ENCODE measurements at regions not wholly inside any gene's neighbourhood (a gene's known extent, or its start where the extent isn't known, plus 50 kb on each side); places are given as distances from the start of the nearest gene placed in this dataset.

DNA sequence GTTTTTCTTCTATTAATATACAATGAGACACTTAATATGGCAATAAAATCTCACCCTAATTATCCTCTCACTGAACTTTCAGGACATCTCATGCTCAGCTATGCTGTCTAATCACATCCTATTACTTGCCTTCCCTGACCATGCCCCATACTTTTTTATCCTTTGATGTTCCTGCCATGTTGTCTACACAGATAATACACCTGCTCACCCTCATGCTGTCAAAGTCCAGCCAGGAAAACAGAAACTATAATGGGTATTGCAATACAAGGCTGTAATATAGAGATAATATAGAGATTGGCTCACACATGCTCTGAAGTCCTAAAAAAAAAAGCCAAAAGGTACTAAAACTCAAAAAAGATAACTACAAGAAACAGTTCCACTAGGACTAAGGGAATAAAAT is 305.4 kb downstream of the PRDM5 start:
- Histone ChIP-seq H3K27me3 (ENCODE audit: low read depth) (no peaks in the 10 kb centered on the region), H3K4me3 (no peak overlapping the region), H3K9me3 (replicated peaks) (no peaks in the 10 kb centered on the region), H3K4me1 (no peaks in the 10 kb centered on the region), H3K36me3 (no peaks in the 10 kb centered on the region), H3K27ac (replicated peaks) (no peak overlapping the region)
- TF ChIP-seq, protein P1, sequence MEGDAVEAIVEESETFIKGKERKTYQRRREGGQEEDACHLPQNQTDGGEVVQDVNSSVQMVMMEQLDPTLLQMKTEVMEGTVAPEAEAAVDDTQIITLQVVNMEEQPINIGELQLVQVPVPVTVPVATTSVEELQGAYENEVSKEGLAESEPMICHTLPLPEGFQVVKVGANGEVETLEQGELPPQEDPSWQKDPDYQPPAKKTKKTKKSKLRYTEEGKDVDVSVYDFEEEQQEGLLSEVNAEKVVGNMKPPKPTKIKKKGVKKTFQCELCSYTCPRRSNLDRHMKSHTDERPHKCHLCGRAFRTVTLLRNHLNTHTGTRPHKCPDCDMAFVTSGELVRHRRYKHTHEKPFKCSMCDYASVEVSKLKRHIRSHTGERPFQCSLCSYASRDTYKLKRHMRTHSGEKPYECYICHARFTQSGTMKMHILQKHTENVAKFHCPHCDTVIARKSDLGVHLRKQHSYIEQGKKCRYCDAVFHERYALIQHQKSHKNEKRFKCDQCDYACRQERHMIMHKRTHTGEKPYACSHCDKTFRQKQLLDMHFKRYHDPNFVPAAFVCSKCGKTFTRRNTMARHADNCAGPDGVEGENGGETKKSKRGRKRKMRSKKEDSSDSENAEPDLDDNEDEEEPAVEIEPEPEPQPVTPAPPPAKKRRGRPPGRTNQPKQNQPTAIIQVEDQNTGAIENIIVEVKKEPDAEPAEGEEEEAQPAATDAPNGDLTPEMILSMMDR (IDR thresholded peaks at IDR 0.05; ENCODE audit: borderline replicate concordance) = no peak
- intact Hi-C loops (cut with micrococcal nuclease) = no loop called here
- no peak for DNase-seq

DNA sequence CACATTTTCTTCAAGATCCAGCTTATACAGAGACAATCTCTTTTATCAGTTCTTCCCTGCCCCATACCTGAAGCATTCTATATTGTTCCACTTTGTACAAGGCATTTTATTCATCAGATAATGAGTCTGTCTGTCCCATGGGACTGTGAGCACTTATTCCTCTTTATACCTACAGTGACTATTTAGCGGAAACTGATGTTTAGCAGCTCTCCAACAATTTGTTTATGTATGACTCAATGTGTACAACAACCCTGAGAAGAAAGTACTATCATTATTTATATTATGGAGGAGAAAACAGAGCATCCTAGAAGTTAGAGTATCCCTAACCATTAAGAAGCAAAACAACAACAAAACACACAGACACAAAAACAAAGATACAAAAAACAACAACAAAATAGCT is 306.5 kb downstream of the PRDM5 start:
- Histone ChIP-seq H3K9me3 (replicated peaks) (no peaks in the 10 kb centered on the region), H3K36me3 (no peaks in the 10 kb centered on the region), H3K4me3 (no peak overlapping the region), H3K27me3 (ENCODE audit: low read depth) (no peaks in the 10 kb centered on the region), H3K27ac (replicated peaks) (no peak overlapping the region), H3K4me1 (no peaks in the 10 kb centered on the region)
- no peak for DNase-seq
- TF ChIP-seq, protein P1 (IDR thresholded peaks at IDR 0.05; ENCODE audit: borderline replicate concordance) = no peak
- intact Hi-C loops (cut with micrococcal nuclease) = no loop called here

DNA sequence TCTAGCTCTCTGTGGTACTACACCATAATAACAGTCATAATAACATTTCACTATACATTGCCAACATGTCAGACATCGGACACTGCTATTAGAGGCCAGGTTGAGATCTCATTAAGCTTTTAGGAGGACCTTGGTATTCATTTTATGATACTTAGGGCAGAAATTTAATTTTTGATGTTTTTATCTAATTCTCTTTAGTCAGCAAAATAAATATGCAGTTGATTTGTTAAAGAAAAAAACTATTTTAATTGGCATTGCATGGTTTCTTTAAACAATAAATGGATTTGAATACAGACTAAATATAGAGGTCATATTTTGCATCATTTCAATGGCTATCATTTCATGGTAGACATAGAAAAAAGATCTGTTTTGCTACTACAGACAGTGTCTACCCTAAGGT is 308.7 kb downstream of the PRDM5 start:
- H3K4me3 ChIP-seq = no peak overlapping the region
- no peaks in the 10 kb centered on the region for H3K4me1 ChIP-seq
- no peaks in the 10 kb centered on the region for H3K27me3 ChIP-seq (ENCODE audit: low read depth)
- intact Hi-C loops (cut with micrococcal nuclease) = no loop called here
- H3K36me3 ChIP-seq = no peaks in the 10 kb centered on the region
- H3K9me3 ChIP-seq (replicated peaks) = no peaks in the 10 kb centered on the region
- TF ChIP-seq, protein P1 (IDR thresholded peaks at IDR 0.05; ENCODE audit: borderline replicate concordance) = no peak
- no peak overlapping the region for H3K27ac ChIP-seq (replicated peaks)
- DNase-seq = no peak

DNA sequence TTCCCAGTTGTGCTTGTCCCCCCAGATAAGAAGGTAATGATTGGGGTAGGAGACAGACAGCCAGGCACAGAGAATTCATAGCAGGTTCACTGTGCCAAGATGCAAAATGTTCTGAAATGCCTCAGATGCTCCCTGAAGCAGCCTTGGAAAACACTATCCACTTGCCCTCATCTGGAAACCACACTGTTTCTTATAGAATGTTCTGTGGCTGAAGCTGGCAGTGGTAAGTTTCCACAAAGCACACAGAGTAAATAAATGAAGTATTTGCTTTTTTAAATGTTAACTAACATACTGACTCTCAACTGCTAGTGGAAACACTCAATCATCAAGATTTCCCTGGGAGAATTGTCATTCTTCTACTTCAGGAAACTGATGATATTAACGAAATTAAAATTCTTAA is 311.4 kb downstream of the PRDM5 start:
- Histone ChIP-seq H3K27ac (replicated peaks) (no peak overlapping the region), H3K36me3 (no peaks in the 10 kb centered on the region), H3K27me3 (ENCODE audit: low read depth) (no peaks in the 10 kb centered on the region), H3K4me1 (no peaks in the 10 kb centered on the region), H3K4me3 (no peak overlapping the region), H3K9me3 (replicated peaks) (peaks cover 15% of the 10 kb centered on the region)
- intact Hi-C loops (cut with micrococcal nuclease) = no loop called here
- DNase-seq = no peak
- TF ChIP-seq, protein P1 (IDR thresholded peaks at IDR 0.05; ENCODE audit: borderline replicate concordance) = no peak

DNA sequence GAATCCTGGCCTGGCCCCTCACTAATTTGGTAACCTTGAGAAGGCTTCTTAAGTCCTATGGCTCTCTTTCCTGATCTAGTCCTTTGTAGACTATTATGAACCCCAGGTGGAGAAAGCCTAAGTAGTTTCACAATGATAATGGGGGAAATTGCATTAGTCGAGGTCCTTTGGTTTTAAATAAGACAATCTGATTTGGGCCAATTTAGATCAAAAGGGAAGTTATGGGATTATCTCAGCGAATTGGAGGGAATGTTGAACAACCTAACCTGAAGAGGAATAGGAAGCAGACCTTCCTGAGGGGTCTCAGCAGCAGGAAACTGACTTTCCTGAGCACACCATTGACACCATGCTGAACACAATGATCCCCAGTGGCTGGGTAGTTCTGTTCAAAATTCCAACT is 331.5 kb downstream of the PRDM5 start:
- H3K36me3 ChIP-seq = no peaks in the 10 kb centered on the region
- DNase-seq = no peak
- H3K4me3 ChIP-seq = no peak overlapping the region
- no peaks in the 10 kb centered on the region for H3K27me3 ChIP-seq (ENCODE audit: low read depth)
- intact Hi-C loops (cut with micrococcal nuclease) = no loop called here
- H3K27ac ChIP-seq (replicated peaks) = no peak overlapping the region
- H3K9me3 ChIP-seq (replicated peaks) = no peaks in the 10 kb centered on the region
- TF ChIP-seq, protein P1 (IDR thresholded peaks at IDR 0.05; ENCODE audit: borderline replicate concordance) = no peak
- no peaks in the 10 kb centered on the region for H3K4me1 ChIP-seq

DNA sequence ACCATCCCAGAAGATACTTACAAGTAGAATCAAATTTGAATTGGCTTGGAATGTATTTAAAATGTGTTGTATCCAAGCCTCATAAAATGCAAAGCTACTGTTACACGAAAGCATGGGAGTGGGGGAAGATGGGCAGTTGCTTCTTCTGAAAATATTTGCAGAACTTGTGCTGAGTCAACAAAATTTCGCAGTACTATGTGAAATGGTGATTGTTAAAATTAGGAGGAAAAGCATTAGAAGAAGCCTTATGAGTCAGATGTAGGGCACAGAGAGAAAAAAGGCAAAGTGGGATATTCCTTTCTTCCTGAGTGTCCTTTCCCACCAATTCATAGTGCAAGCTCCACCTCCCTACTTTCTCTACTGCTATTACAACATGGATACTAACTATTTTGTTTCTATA is 332.7 kb downstream of the PRDM5 start:
- no peak for DNase-seq
- no peaks in the 10 kb centered on the region for H3K36me3 ChIP-seq
- H3K27ac ChIP-seq (replicated peaks) = no peak overlapping the region
- H3K9me3 ChIP-seq (replicated peaks) = no peaks in the 10 kb centered on the region
- no peak overlapping the region for H3K4me3 ChIP-seq
- TF ChIP-seq, protein P1 (IDR thresholded peaks at IDR 0.05; ENCODE audit: borderline replicate concordance) = no peak
- intact Hi-C loops (cut with micrococcal nuclease) = no loop called here
- H3K4me1 ChIP-seq = no peaks in the 10 kb centered on the region
- no peaks in the 10 kb centered on the region for H3K27me3 ChIP-seq (ENCODE audit: low read depth)

Measured in left ventricle myocardium inferior (tissue), 1 donor.